HG03060 (cell line): ENCODE measurements at regions not wholly inside any gene's neighbourhood (a gene's known extent, or its start where the extent isn't known, plus 50 kb on each side); places are given as distances from the start of the nearest gene placed in this dataset.

Experiments used
- ATAC-seq: cut with Tn5 transposase; IDR thresholded peaks from one replicate; pipeline ENCODE4 v1.9.1; 2021; ENCODE audit warnings: low read depth, moderate number of reproducible peaks; ENCODE audit not compliant: unreplicated experiment

- ATAC-seq = no peak
Measured at GRCh38 chr17:63365366-63366240, 80.5 kb downstream of the CYB561 start.

GRCh38 chr17:63366241-63366566 is 79.9 kb downstream of the CYB561 start:
- ATAC-seq = no peak

- ATAC-seq = no peak
Measured at GRCh38 chr17:63369233-63369632, 76.9 kb downstream of the CYB561 start.

GRCh38 chr17:63370696-63371095 is 75.4 kb downstream of the CYB561 start:
- ATAC-seq = no peak

- no peak for ATAC-seq
Measured at GRCh38 chr17:63376949-63377348, 69.2 kb downstream of the CYB561 start.

GRCh38 chr17:63378411-63379375 is 67.4 kb downstream of the CYB561 start:
- no peak for ATAC-seq

- ATAC-seq = no peak
Measured at GRCh38 chr17:63379636-63380035, 66.5 kb downstream of the CYB561 start.

- no peak for ATAC-seq
Measured at GRCh38 chr17:63381101-63381729, 64.9 kb downstream of the CYB561 start.

GRCh38 chr17:63382136-63382535 is 64.0 kb downstream of the CYB561 start:
- ATAC-seq = no peak
